ENCODE measurements at regions not wholly inside any gene's neighbourhood (a gene's known extent, or its start where the extent isn't known, plus 50 kb on each side); places are given as distances from the start of the nearest gene placed in this dataset.
A peak's percentile ranks its signal among the peaks of the same experiment; 100 is the strongest.

GRCh38 chr15:62624547-62625378 lies 417.8 kb upstream of the TPM1 start:
- TF ChIP-seq, protein P1, sequence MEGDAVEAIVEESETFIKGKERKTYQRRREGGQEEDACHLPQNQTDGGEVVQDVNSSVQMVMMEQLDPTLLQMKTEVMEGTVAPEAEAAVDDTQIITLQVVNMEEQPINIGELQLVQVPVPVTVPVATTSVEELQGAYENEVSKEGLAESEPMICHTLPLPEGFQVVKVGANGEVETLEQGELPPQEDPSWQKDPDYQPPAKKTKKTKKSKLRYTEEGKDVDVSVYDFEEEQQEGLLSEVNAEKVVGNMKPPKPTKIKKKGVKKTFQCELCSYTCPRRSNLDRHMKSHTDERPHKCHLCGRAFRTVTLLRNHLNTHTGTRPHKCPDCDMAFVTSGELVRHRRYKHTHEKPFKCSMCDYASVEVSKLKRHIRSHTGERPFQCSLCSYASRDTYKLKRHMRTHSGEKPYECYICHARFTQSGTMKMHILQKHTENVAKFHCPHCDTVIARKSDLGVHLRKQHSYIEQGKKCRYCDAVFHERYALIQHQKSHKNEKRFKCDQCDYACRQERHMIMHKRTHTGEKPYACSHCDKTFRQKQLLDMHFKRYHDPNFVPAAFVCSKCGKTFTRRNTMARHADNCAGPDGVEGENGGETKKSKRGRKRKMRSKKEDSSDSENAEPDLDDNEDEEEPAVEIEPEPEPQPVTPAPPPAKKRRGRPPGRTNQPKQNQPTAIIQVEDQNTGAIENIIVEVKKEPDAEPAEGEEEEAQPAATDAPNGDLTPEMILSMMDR (IDR thresholded peaks at IDR 0.05; ENCODE audit: control insufficient read depth, insufficient read depth, low read depth, low read length, missing control alignments): no peak
- DNase-seq (ENCODE audit: low read depth): peak; percentile 72
- peak overlapping the region; percentile 41 for H3K4me3 ChIP-seq (ENCODE audit: control insufficient read depth, low read depth, low read length)

GRCh38 chr15:62625429-62626033 lies 417.0 kb upstream of the TPM1 start:
- TF ChIP-seq, protein P1 (IDR thresholded peaks at IDR 0.05; ENCODE audit: control insufficient read depth, insufficient read depth, low read depth, low read length, missing control alignments): no peak
- H3K4me3 ChIP-seq (ENCODE audit: control insufficient read depth, low read depth, low read length): no peak overlapping the region
- peak; percentile 82 for DNase-seq (ENCODE audit: low read depth)

- no peak overlapping the region for H3K4me3 ChIP-seq (ENCODE audit: control insufficient read depth, low read depth, low read length)
- TF ChIP-seq, protein P1 (IDR thresholded peaks at IDR 0.05; ENCODE audit: control insufficient read depth, insufficient read depth, low read depth, low read length, missing control alignments): no peak
- no peak for DNase-seq (ENCODE audit: low read depth)
Measured at GRCh38 chr15:62626903-62627302, 415.6 kb upstream of the TPM1 start.

GRCh38 chr15:62631076-62631724 lies 411.3 kb upstream of the TPM1 start:
- H3K4me3 ChIP-seq (ENCODE audit: control insufficient read depth, low read depth, low read length): no peak overlapping the region
- DNase-seq (ENCODE audit: low read depth): no peak
- TF ChIP-seq, protein P1 (IDR thresholded peaks at IDR 0.05; ENCODE audit: control insufficient read depth, insufficient read depth, low read depth, low read length, missing control alignments): no peak

DNA sequence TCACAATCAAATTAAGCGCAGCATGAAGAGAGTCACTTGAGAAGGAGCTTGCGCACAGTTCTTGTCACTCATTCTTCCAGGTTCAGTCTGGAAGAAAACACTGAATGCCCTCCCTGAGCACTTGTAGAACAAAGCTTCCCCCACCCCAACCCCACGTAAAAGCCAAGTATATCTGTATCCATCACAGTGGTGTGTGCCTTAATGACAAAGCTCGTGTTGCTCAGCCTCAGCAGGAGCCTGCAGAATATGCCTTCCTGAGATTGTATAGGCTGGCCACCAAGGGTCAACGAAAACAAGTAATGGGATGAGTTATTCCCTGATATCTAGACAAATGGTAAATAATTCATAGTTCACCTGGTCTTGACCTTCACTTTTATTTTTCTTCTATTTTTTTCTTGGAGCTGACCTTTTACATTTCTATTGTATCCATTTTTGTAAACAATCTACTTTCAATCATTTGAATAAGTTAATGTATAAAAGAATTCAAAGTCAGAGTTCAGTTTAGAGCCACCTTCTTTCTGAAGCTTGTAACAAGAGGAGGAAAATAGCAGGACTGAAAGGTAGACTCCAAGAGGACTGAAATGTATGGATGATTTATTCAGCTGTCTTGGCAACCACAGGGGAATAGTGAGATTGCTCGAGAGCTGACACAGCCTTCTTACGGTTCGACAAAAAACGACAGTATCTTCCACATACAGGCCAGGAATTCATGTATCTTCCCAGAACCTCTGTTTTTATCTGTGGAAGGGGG lies 405.5 kb upstream of the TPM1 start:
- DNase-seq (ENCODE audit: low read depth): no peak
- TF ChIP-seq, protein P1 (IDR thresholded peaks at IDR 0.05; ENCODE audit: control insufficient read depth, insufficient read depth, low read depth, low read length, missing control alignments): no peak
- H3K4me3 ChIP-seq (ENCODE audit: control insufficient read depth, low read depth, low read length): no peak overlapping the region

DNA sequence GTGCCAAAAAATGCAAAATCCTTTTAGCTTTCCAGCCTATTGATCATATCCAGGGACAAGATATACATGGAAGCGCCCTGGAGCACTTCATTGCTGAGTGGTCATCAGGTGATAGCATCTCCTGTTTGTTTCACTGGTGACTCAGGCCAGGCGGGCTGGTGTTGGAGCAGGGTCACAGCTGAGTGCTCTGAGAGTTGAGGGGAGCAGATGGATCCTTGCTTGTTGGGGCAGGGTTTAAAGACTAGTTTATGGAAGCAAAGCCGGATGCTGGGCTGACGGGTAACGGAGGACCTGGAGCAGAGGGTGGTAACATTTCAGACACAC lies 405.0 kb upstream of the TPM1 start:
- DNase-seq (ENCODE audit: low read depth): no peak
- H3K4me3 ChIP-seq (ENCODE audit: control insufficient read depth, low read depth, low read length): no peak overlapping the region
- TF ChIP-seq, protein P1 (IDR thresholded peaks at IDR 0.05; ENCODE audit: control insufficient read depth, insufficient read depth, low read depth, low read length, missing control alignments): no peak

Data from AG09309 (cell line).